IPS-NIHi7 (cell line): ENCODE measurements at regions not wholly inside any gene's neighbourhood (a gene's known extent, or its start where the extent isn't known, plus 50 kb on each side); places are given as distances from the start of the nearest gene placed in this dataset.

ENCODE experiments used
- DNase-seq: peaks from one replicate; pipeline ENCODE4 v3.0.0; 2012; ENCODE audit warnings: mixed read lengths; ENCODE audit errors: extremely low spot score

DNA sequence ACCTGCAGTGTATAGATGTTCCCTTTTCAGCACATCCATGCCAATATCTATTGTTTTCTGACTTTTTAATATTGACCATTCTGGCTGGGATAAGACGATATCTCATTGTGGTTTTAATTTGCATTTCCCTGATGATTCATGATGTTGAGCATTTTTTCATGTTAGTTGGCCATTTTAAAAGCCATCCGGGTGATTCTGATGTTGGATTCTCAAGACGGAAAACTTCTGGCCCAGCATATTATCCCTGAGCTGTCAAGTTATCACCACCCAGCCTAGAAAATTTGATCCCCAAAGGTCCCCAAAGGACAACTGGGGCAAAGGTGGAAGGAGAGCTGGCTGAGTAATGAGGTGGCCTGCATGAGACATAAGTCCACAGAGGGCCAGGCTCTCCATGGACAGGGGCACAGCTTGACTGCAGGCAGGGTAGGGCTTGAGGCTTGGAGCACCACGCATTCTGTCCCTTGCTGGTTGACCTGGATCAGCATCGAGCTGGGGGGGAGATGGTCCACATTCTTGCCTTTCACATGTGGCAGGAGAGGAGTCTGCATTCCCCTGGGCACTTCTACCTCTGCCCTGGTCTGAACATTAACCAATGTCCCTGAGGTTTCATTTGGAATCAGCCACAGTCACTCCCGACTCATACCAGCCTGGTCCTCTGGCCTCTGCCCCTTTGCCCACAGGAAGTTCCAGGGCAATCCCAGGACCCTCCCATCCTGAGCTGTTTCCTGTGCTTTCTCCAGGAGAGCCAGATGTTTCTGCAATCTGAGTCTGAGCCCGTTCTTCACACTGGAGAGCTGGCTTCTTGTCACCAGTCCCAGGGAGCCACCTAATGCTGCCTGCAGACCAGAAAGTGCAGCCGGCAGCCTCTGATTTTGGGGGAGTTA is 69.2 kb downstream of the ISG20 start:
- DNase-seq, result no peak

DNA sequence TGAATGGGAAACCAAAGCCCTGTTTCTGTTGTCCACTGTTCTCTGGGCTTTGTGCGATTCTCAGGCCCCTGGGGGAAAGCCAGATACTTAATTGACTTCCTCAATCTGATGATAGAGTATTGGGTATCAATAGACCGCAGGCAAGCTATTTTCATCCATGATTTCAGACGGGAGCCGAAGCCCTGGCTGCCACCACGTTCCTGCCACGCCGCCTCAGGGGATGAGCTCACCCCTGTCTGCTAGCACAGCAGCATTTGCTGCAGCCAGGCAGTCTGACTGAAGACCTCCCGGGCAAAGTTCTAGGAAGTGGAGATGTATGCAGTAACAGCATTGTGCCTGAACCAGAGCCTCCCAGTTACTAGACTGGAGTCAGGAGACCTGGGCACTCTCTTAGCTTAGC is 69.8 kb downstream of the ISG20 start:
- no peak for DNase-seq

DNA sequence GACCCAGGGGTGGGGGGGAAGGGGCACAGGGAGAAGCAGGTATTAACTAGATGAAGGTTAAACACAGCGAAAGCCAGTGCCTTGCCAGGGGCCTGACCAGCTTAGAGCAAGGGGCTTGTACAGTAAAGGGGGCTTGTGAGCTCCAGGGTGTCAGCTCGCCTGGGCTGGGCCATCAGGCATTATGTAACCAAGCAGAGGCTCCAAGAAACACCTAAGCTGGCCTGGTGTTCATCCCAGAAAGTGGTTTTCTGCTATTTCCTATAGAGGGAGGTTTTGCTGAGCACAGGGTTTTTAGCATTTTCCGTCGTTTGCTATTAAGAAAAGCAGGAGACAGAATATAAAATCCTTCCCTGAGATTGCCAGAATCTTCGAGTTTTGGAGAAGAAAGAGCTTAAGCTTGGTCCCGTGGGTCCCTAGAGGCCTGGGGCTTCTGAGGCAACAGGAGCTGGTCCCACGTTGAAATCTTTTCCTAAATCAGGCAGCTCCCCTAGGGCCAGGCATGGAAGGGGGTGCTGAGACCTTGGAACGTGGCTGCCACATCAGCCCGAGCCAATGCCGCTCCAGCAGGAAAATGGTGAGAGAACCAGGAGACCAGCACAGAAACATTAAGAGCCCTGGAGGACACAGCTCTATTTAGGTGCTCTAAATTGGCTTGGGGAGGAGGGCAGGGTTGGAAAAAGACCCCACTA is 71.4 kb downstream of the ISG20 start:
- no peak for DNase-seq

DNA sequence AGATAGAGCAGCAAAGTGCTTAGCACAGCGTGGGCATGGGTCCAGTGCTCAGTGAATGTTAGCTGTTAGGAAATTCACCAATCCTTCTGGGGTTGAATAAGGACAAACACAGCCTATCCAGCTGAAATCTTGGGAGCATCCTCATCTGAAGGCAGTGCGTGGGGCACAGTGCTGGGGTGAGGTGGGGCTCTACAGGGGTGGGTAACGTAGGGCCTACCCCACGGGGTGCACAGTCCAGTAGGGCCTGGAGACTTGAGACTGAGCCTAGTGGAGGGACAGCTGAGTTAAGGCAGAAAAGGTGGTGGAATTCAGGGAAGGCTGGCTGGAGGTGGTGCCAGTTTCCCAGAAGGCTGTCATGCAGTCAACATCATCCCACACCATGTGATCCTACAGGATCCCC is 73.0 kb downstream of the ISG20 start:
- DNase-seq, result no peak

DNA sequence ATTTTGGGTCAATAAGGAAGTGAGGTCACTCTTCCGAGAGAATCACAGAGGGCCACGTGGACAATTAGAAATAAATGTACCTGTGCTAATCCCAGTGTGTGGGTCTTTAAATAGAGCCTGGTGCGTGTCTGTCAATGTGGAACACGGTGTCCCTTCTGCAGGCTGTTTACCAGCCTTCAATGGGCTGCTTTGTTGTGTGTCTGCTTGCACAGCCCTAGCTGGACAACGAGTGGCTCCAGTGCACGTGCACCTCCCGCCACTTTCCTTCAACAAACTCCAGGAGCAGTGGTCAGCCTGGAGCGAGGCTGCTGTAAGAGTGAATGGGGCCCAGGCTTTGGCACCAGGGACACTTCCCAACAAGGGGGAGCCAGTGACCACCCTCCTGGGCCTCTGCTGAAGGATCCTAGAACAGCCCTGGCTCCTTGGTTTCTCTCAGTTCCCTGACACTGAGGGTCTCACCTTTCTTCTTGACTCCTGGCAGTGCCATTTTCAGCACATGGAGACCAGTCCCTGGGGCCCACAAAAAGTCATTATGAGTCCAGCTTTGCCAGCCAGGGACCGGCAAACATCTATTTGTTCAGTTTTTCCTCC is 76.1 kb downstream of the ISG20 start:
- DNase-seq, result no peak

DNA sequence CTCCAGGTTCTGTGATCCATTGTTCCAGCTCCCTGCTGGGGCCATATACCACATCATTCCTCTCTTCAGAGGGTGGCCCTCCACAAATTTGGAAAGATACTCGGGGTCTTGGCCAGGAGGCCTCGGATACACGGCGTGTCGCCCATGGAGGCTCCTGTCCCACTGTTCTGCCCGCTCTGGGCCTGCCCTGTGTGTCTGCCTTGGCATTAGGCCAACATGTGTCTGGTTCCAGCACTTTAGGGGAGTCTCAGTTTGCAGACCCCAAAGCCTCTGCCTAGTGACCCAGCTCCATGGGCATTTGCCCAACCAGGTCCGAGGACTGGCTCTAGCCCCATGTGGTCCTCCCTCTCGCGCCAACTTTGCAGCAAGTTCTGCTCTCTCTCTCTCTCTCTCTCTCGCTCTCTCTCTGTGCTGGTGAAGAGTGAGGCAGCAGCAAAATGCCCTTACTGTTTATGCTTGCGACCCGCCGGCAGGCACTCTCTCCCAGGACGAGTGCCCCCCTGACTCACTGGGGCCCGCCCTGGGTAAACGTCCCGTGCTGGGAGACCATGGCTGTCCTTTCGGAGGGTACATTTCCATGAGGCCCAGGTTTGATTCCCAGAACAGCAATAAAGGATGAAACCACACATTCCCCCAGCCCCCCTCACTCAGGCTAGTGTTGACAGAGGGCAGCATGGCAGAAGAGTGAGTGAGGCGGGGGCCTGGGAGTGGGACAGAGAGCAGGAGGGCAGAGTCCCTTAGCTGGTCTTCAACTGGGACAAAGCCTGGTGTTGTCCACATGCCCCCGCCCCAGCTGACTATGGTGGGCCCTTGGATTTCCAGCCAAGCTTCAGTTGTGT is 77.9 kb downstream of the ISG20 start:
- DNase-seq, result no peak

DNA sequence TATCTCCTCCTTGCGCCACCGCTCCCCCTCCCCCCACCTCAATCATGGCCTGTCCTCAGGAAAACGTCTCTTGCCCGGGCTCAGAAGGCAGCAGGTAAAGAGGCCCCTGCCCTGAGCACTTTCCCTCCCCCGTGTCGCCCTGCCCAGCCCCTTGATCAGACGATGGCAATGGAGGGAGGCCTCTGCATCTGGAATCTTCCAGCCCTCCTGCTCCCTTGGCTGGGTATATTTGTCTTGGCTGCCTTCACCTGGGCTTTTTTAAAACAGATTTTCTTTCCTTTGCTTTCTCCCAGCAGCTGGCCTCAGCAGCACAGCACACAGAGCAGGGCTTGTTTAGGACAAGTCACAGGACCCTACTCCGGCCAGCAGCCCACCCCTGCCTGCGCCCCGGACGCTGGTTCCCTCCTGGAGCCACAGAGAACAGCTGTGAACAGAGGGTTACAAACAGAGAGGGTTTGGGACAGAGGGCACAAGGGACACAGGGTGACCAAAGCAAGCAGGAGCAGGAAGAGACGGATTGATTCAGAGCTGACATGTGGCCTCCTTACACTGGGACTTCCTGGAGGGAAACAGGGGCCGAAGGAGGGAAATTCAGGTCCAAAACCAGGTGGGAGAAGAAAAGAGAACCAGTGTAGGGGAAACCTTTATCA is 78.7 kb downstream of the ISG20 start:
- no peak for DNase-seq

DNA sequence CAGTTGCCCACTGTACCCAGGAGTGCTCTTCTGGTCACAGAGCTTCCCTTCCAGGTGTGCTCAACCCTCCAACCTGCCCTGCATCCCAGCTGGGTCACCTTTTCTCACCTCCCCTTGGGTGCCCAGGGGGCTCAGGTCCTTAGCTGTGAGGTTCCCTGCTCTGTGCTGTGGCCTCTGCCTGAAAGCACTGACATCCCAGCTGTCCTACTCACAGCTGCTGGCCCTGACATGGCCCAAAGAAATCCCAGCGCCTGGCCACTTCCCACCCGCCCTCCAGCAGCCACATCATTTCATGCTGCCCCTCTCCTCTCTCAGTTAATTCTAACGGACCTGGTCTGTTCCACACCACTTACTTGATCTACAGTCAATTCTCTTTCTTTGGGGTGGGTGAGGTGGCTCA is 79.9 kb downstream of the ISG20 start:
- DNase-seq, result no peak

DNA sequence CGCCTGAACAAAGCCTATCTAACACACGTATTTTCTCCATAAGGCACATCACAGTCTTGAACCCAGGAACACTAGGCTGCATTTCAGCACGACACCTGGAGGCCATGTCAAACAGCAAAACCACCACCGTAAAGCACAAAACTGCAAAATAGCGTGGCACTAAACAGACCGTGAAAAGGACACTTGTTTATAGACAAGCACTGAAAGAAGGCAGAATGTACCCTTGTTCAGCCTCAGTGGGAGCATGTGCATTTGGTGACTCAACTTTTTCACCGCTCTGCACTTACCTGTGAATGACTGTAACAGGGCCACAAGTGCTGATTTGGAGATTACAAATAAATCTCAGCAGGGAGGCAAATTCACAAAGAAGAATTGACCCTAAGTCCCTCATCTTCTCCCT is 80.8 kb downstream of the ISG20 start:
- no peak for DNase-seq

DNA sequence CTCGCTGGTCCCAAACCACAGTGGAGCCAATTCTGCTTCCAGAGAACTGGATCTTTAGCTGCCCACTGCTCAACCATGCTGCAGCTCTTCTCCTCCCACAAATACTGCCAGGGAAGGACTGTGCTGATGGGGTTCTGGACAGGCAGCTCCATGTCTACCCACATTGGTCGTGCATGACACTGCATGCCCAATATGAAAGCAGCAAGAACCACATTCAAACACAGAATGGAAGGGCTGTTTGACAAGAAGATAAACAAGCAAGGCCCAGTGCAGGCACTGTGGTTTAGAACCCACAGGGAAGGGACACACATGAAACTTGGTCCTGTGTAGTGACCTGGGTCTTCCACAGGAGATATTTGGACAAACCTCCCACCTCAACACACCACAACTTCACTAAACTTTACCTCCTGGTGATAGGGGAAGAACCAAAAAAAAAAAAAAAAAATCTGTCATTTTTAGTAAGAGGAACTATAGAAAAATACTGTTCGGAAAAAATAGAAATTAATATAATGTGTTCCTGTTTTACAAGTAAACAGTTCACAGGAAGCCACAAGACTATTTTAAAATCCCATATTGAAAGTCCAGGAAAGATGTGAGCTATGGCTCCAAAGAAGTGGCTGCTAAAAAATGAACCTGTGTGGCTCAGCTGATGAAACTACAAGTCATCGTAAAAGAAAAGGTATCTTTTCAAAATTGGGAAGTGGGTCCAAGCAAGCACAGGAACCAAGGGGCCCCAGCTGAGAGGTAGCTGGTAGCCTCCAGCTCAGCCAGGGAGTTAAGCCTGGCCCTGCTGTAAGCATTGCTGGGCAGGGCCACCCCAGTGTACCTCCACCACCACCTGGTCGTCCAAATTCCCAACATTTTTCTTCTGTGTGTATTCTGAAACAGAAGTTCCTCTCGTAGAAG is 77.7 kb upstream of the ACAN start:
- no peak for DNase-seq

DNA sequence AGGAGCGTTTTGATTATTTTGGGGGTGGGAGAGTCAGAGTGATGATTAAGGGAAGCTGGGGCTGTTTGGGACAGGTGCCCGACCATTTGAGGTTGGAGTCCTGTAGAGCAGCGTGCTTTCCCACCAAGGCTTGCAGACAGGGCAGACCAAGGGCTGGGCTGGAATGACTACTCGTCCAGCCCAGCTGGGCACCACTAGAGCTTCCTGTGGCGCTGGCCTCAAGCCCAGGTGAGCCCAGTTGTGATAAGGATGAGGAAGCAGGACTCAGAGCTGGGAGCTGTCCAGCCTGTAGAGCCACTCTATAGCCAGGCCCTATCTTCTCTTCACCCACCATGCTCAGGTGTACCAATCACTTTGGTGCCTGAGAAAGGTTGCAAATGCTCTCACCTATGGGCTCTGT is 75.8 kb upstream of the ACAN start:
- DNase-seq, result no peak

DNA sequence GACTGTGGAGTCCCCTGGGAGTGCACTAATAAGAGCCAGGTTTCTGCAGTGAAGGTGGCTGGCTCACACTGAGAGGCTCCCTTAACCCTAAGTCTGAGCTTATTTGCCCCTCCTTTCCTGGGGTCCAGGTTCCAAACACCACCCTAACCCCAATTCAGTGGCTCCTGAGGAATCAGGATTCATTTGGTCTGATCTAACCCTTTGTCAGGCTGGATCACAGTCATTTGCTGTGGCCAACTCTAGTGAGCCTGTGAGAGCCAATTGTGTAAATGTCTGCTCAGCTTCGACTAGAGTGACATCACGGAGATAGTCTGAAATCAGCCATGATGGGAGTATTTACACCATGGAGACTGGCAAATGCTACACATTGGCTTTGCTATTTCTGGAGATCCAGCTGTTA is 73.7 kb upstream of the ACAN start:
- no peak for DNase-seq

DNA sequence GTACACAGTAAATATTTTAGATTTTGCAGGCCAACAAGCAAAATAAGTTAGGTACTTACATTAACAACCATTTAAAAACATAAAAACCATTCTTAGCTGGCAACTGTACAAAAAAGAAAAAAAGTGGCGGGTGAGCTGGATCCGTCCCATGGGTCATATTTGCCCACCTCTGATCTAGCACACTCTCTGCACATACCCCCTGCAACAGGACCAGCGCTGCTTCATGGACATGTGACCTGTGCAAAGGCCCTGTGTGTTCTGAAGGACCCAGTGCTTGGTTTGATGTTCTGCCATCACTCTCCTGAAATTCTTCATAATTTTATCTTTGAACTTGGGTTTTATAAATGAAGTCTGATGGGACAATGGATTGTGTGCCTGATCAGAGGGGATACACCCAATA is 72.5 kb upstream of the ACAN start:
- no peak for DNase-seq

DNA sequence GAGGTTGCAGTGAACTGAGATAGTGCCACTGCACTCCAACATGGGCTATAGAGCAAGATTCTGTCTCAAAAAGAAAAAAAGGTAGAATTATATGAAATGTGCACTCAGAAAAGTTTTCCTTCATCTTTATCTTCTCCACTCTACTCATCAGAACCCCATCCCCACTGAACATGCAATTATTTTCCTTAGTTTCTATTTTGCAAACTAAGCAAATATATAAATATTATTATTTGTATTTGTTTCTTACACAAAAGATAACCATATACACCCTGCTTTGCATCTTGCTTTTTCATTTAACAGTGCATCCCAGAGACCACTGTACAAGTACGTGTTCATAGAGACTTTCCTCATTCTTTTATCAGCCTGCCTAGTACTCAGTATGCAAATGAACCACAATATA is 68.0 kb upstream of the ACAN start:
- DNase-seq, result no peak

DNA sequence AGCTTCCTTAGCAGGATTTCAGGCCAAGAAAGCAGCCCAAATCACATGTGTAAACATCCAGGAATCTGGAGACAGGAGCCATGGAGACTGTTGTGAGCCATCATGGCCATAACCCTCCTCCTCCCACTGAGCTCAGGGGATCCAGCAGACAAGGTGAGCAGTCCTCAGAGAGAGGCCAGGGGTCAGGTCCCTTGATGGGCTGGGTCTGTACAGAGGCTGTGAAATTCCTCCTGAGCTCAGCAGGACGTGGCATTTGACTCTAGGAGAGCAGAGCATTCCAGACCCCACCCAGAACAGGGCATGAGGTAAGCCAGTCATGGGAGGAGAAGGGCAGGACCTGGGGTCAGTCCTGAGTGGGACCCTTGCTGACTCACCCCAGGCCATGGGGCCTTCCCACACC is 67.0 kb upstream of the ACAN start:
- no peak for DNase-seq

DNA sequence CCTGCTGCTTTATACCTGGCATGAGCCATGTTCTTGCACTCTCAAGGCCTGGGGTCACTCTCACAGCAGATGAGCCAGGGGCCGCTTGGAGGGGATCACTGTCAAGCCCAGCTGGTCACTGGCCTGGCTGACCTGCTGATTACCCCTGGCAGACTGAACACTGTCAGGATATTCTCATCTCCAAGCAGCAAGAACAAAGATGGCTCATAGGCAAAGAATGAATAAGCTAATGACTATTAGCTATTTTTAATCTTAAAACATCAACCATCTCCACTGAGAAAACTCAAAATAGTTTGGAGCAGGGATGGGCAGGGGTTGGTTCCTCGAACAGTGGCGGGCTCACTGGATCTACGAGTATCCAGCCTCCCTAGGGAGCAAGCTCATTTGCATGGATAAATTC is 64.4 kb upstream of the ACAN start:
- DNase-seq, result no peak

DNA sequence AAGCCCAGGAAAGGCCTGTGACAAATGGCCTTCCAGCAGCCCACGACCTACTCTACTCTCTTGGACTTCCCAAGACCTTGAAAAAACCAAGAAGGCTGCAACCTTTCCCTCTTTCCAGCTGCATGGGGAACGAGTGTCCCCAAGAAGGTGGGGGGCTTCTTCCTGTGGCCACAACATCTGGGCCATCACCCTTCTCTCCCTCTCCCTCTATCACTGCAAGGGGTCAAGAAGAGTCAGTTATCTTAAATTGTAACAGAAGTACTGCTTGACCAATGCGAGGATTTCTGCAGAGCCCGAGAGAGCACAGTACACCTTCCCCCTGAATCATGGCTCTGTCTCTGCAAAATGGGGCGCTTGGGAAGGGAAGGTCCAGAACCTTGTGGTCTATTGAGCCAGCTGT is 63.7 kb upstream of the ACAN start:
- no peak for DNase-seq

DNA sequence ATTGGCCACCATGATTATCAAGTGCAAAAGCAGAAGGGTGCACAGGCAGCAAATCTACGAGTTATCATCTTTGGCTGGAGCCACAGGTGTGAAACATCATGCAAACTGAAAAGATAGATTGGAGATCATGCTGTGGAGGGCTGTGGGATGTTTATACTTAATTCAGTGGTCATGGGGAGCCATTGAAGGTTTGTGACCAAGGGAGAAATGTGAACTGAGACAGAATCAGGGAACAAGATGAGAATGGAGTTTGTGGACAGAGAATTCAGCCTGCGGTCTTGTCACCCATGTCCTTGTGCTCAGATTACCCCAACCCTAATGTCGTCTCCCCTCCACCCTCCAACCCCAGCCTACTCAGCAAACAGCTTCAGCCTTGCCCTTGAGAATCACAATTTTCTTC is 62.9 kb upstream of the ACAN start:
- no peak for DNase-seq

DNA sequence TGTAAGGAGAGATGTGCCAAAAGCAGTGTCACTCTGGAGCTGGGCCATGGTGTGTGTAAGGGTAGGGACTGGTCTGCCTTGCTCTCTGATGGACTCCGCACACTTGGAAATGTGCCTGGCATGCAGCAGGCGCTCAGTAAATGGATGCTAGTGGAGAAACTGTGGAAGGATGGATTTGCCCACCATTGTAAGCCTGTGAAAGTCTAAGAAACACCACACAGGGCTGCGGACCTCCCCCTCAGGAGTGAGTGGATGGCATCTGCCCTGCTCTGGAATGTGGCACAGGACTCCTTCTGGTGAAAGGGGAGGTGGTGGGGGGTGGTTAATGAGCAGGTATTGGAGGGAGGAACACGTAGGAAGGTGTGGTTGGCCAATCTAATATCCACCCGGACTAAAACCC is 62.2 kb upstream of the ACAN start:
- DNase-seq, result no peak

DNA sequence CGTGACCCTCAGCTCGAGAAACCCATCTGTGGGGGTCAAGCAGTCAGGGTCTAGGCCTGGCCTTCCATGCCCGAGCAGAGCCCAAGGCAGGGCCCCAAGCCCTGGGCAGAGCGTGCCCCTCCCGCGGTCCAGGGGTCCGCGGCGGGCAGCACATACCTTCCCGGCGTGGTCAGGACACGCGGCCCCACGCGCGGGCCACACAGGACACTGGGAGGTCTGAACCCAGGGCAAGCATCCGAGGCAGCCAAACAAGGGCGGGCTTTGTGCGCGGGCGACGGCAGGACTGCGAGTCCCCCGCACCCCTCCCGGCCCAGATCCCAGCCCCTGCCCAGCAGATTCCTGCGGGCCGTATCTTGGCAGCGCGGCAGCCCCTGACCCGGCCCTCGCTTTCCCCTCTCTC is 61.6 kb upstream of the ACAN start:
- no peak for DNase-seq

DNA sequence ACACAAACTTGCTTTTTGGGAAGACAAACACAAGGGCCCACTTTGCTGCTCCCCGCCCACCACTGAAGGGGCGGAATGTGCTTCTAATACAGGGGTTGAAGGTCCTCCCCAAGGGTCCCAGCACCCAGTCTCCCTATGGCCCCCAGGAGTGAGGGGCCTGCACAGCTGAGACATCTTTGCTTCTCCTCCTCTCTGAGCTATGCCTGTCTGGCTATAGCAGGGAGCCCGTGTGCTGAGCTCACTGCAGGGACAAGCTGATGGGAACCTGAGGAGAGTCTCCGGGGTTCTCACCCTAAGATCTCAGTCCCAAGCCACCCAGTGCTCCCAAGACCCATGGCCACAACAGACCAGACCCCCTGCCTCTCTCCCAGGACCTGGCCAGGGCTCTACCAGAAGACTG is 61.1 kb upstream of the ACAN start:
- DNase-seq, result no peak
